K562 (cell line): ENCODE measurements at regions not wholly inside any gene's neighbourhood (a gene's known extent, or its start where the extent isn't known, plus 50 kb on each side); places are given as distances from the start of the nearest gene placed in this dataset.

Experiments used
- CHD7 ChIP-seq: fragments of 200-600 bp; sonication (generic); IDR thresholded peaks from one replicate; pipeline ENCODE4 v1.6.1; 2012; ENCODE audit warnings: mild to moderate bottlenecking, low read depth, low read length, inconsistent platforms
- ETS2 ChIP-seq: IDR thresholded peaks from 2 replicates; pipeline ENCODE4 v1.6.1; 2016; ENCODE audit warnings: borderline replicate concordance, missing genetic modification characterization, mild to moderate bottlenecking, moderate library complexity, missing compliant biosample characterization; ENCODE audit not compliant: poor library complexity, severe bottlenecking
- KLF6 ChIP-seq: fragments of 250-450 bp; sonication (Bioruptor Pico); IDR thresholded peaks from 2 replicates; pipeline ENCODE4 v1.4.0; 2020; ENCODE audit warnings: mild to moderate bottlenecking, moderate library complexity, borderline replicate concordance
- PCBP2 ChIP-seq: fragments of 200-400 bp; formaldehyde crosslinking; IDR thresholded peaks from 2 replicates; pipeline ENCODE4 v1.6.1; 2018; ENCODE audit warnings: low read length, low read depth, mild to moderate bottlenecking, moderate library complexity; ENCODE audit not compliant: poor library complexity, severe bottlenecking
- SMC3 ChIP-seq: conservative IDR thresholded peaks from 2 replicates; pipeline ENCODE4 v1.6.1; 2011; ENCODE audit warnings: low read depth, low read length, improper control_type of control experiment; ENCODE audit not compliant: insufficient read depth
- TARDBP ChIP-seq: fragments of 450-650 bp; IDR thresholded peaks from 2 replicates; pipeline ENCODE4 v1.6.1; 2016
- U2AF2 ChIP-seq: fragments of 200-400 bp; formaldehyde crosslinking; optimal IDR thresholded peaks from 2 replicates; pipeline ENCODE3; 2017; ENCODE audit warnings: low read depth, mild to moderate bottlenecking, low read length
- ZNF232 ChIP-seq: sonication (generic); formaldehyde crosslinking; IDR thresholded peaks from 2 replicates; pipeline ENCODE4 v1.8.0; 2022; ENCODE audit warnings: mild to moderate bottlenecking, missing genetic modification reagents
- ZNF311 ChIP-seq: fragments of 250-450 bp; sonication (Bioruptor Pico); IDR thresholded peaks from 2 replicates; pipeline ENCODE4 v1.4.0; 2020; ENCODE audit warnings: mild to moderate bottlenecking, moderate library complexity
- TF ChIP-seq, protein P1 (sequence below): fragments of 450-650 bp; formaldehyde crosslinking; IDR thresholded peaks from 2 replicates; pipeline ENCODE4 v1.4.0; 2020; ENCODE audit warnings: mild to moderate bottlenecking, mixed read lengths

GRCh38 chr20:52033313-52033712 is 158.3 kb downstream of the ZFP64 start (continued):
- TF ChIP-seq CHD7 = no peak
- TF ChIP-seq TARDBP = no peak
- no peak for TF ChIP-seq KLF6
- TF ChIP-seq ZNF232 (CRISPR knock-in tag) = no peak
- no peak for TF ChIP-seq ZNF311
- TF ChIP-seq ETS2 (tag) = no peak
- no peak for TF ChIP-seq U2AF2
- TF ChIP-seq SMC3 = no peak
- no peak for TF ChIP-seq PCBP2
- TF ChIP-seq, protein P1, sequence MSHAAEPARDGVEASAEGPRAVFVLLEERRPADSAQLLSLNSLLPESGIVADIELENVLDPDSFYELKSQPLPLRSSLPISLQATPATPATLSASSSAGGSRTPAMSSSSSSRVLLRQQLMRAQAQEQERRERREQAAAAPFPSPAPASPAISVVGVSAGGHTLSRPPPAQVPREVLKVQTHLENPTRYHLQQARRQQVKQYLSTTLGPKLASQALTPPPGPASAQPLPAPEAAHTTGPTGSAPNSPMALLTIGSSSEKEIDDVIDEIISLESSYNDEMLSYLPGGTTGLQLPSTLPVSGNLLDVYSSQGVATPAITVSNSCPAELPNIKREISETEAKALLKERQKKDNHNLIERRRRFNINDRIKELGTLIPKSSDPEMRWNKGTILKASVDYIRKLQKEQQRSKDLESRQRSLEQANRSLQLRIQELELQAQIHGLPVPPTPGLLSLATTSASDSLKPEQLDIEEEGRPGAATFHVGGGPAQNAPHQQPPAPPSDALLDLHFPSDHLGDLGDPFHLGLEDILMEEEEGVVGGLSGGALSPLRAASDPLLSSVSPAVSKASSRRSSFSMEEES (CRISPR knock-in tag) = peak; percentile 88
- TF ChIP-seq, all 486 proteins: peak for 9
